ENCODE measurements at regions not wholly inside any gene's neighbourhood (a gene's known extent, or its start where the extent isn't known, plus 50 kb on each side); places are given as distances from the start of the nearest gene placed in this dataset.
A peak's percentile ranks its signal among the peaks of the same experiment; 100 is the strongest.

- no peak for DNase-seq
Observed at GRCh38 chr7:26022982-26023381, 129.0 kb upstream of the NFE2L3 start.

GRCh38 chr7:26029911-26030310, 122.1 kb upstream of the NFE2L3 start:
- DNase-seq, result no peak

GRCh38 chr7:26034391-26034790, 117.6 kb upstream of the NFE2L3 start:
- no peak for DNase-seq

GRCh38 chr7:26035552-26035951, 116.4 kb upstream of the NFE2L3 start:
- no peak for DNase-seq

- DNase-seq, result no peak
Observed at GRCh38 chr7:26036092-26036491, 115.9 kb upstream of the NFE2L3 start.

- DNase-seq, result no peak
Observed at GRCh38 chr7:26038201-26038990, 113.6 kb upstream of the NFE2L3 start.

- no peak for DNase-seq
Observed at GRCh38 chr7:26040085-26040484, 111.9 kb upstream of the NFE2L3 start.

- DNase-seq, result no peak
Observed at GRCh38 chr7:26042237-26042636, 109.8 kb upstream of the NFE2L3 start.

- no peak for DNase-seq
Observed at GRCh38 chr7:26043801-26044200, 108.2 kb upstream of the NFE2L3 start.

GRCh38 chr7:26044320-26044719, 107.7 kb upstream of the NFE2L3 start:
- DNase-seq, result no peak

- no peak for DNase-seq
Observed at GRCh38 chr7:26046150-26046549, 105.8 kb upstream of the NFE2L3 start.

- DNase-seq, result no peak
Observed at GRCh38 chr7:26046878-26047277, 105.1 kb upstream of the NFE2L3 start.

GRCh38 chr7:26048663-26049062, 103.3 kb upstream of the NFE2L3 start:
- no peak for DNase-seq

- DNase-seq, result no peak
Observed at GRCh38 chr7:26049081-26049480, 102.9 kb upstream of the NFE2L3 start.

GRCh38 chr7:26051021-26051420, 101.0 kb upstream of the NFE2L3 start:
- DNase-seq, result no peak

- no peak for DNase-seq
Observed at GRCh38 chr7:26052706-26053105, 99.3 kb upstream of the NFE2L3 start.

- DNase-seq, result no peak
Observed at GRCh38 chr7:26054386-26054785, 97.6 kb upstream of the NFE2L3 start.

- no peak for DNase-seq
Observed at GRCh38 chr7:26055241-26055640, 96.8 kb upstream of the NFE2L3 start.

- no peak for DNase-seq
Observed at GRCh38 chr7:26060733-26061677, 91.0 kb upstream of the NFE2L3 start.

- DNase-seq, result peak; percentile 66 to 79
Observed at GRCh38 chr7:26061678-26062603, 90.1 kb upstream of the NFE2L3 start.

GRCh38 chr7:26065652-26066051, 86.3 kb upstream of the NFE2L3 start:
- DNase-seq, result no peak

- DNase-seq, result no peak
Observed at GRCh38 chr7:26066736-26067135, 85.3 kb upstream of the NFE2L3 start.

- no peak for DNase-seq
Observed at GRCh38 chr7:26070290-26070689, 81.7 kb upstream of the NFE2L3 start.
